ENCODE measurements at regions not wholly inside any gene's neighbourhood (a gene's known extent, or its start where the extent isn't known, plus 50 kb on each side); places are given as distances from the start of the nearest gene placed in this dataset.

- no peak for ATAC-seq
- ChIA-PET SMC1A (ENCODE audit: uncharacterized antibody, unreplicated experiment) (interaction anchor here (0.9 to 2.0 kb wide), 2 partner anchors 8 to 17 kb away, joined by 3 to 5 read pairs; no protein-coding TSS in a partner anchor), RAD21 (ENCODE audit: unreplicated experiment) (no interaction called here), CTCF (no interaction called here), POLR2A (no interaction called here)
- Histone ChIP-seq H2AFZ (ENCODE audit: control insufficient read depth, low read depth, low read length) (no peak overlapping the region), H3K36me3 (ENCODE audit: control insufficient read depth in 2 of 2, insufficient read depth in 2 of 2, low read length in 1 of 2) (no peaks in the 10 kb centered on the region), H3K79me2 (ENCODE audit: control insufficient read depth, insufficient read depth, low read length) (no peaks in the 10 kb centered on the region), H3K4me1 (ENCODE audit: control insufficient read depth, insufficient read depth, low read length) (no peaks in the 10 kb centered on the region), H3K27ac (ENCODE audit: control insufficient read depth, insufficient read depth) (no peak overlapping the region), H4K20me1 (ENCODE audit: control insufficient read depth, insufficient read depth) (no peaks in the 10 kb centered on the region), H3K9me3 (replicated peaks; ENCODE audit: control insufficient read depth, insufficient read depth, low read length) (no peaks in the 10 kb centered on the region), H3K4me2 (ENCODE audit: control insufficient read depth, insufficient read depth) (no peak overlapping the region), H3K27me3 (replicated peaks in 1 of 2; ENCODE audit: control insufficient read depth in 2 of 2, insufficient read depth in 2 of 2, low read length in 1 of 2) (no peaks in the 10 kb centered on the region), H3K4me3 (no peak overlapping the region), H3K9ac (ENCODE audit: control insufficient read depth, insufficient read depth, low read length) (no peak overlapping the region)
- no TSS peak for BruUV-seq (replicated peaks)
- intact Hi-C loops (cut with micrococcal nuclease; ENCODE audit: unreplicated experiment) (no loop called here), in situ Hi-C loops (cut with MboI) (no loop called here)
- 51% methylated on average over 3 of the region's 3 CpGs for WGBS (ENCODE audit: insufficient coverage, insufficient replicate concordance, low lambda C conversion rate, missing lambda C conversion rate)
- no peak for FAIRE-seq
- no peak for DNase-seq (ENCODE audit: low read depth, low spot score)
- TF ChIP-seq ATF7 (IDR thresholded peaks at IDR 0.05; ENCODE audit: low read depth) (no peak), SUZ12 (IDR thresholded peaks at IDR 0.05; ENCODE audit: unreplicated experiment) (no peak), POLR2AphosphoS5 (IDR thresholded peaks at IDR 0.05; ENCODE audit: low read length) (no peak), MYC (IDR thresholded peaks at IDR 0.05; ENCODE audit: insufficient read depth, insufficient read length, insufficient replicate concordance, low read length, severe bottlenecking) (no peak), ZNF217 (IDR thresholded peaks at IDR 0.05) (no peak), ETV6 (conservative IDR thresholded peaks at IDR 0.05 in 1 of 2, IDR thresholded peaks at IDR 0.05 in 1 of 2; ENCODE audit: borderline replicate concordance in 1 of 2, low read depth in 1 of 2) (no peak), LARP7 (IDR thresholded peaks at IDR 0.05) (no peak), YY1 (IDR thresholded peaks at IDR 0.05; ENCODE audit: low read depth, low read length) (no peak), E2F8 (IDR thresholded peaks at IDR 0.05; ENCODE audit: low read depth, partially characterized antibody) (no peak), CBX5 (IDR thresholded peaks at IDR 0.05; ENCODE audit: low read depth) (no peak), SIX5 (IDR thresholded peaks at IDR 0.05; ENCODE audit: low read depth, low read length, severe bottlenecking) (no peak), ZBTB4 (CRISPR knock-in tag; IDR thresholded peaks at IDR 0.05) (no peak), USF1 (IDR thresholded peaks at IDR 0.05; ENCODE audit: borderline replicate concordance, extremely low read length, insufficient read depth, low read depth, low read length) (no peak), IRF3 (IDR thresholded peaks at IDR 0.05) (no peak)
Measured at GRCh38 chr7:54349229-54349628, 192.9 kb upstream of the VSTM2A start.

All from GM12878 (cell line).